ENCODE measurements at regions not wholly inside any gene's neighbourhood (a gene's known extent, or its start where the extent isn't known, plus 50 kb on each side); places are given as distances from the start of the nearest gene placed in this dataset.
A peak's percentile ranks its signal among the peaks of the same experiment; 100 is the strongest.

GRCh38 chr20:7108929-7109328 is 341.4 kb downstream of the BMP2 start:
- no peak for TF ChIP-seq CTCF (IDR thresholded peaks at IDR 0.05)
- no peak for TF ChIP-seq POLR2A (IDR thresholded peaks at IDR 0.05)
- no peak for TF ChIP-seq EP300 (IDR thresholded peaks at IDR 0.05)
- H3K36me3 ChIP-seq = no peaks in the 10 kb centered on the region
- H3K4me1 ChIP-seq = no peaks in the 10 kb centered on the region
- H3K9me3 ChIP-seq = no peaks in the 10 kb centered on the region
- no peak for DNase-seq (ENCODE audit: low spot score in 2 of 2)
- H3K4me3 ChIP-seq = no peak overlapping the region
- no peak overlapping the region for H3K27ac ChIP-seq
- H3K27me3 ChIP-seq = no peaks in the 10 kb centered on the region
- WGBS, 2 donors = 75 to 85% methylated on average over 2 of the region's 2 CpGs

- no peaks in the 10 kb centered on the region for H3K9me3 ChIP-seq
- TF ChIP-seq POLR2A (IDR thresholded peaks at IDR 0.05) (no peak), CTCF (IDR thresholded peaks at IDR 0.05) (peak in 3 of 5 experiments; percentile 16 to 21 (median 18)), EP300 (IDR thresholded peaks at IDR 0.05) (no peak)
- H3K4me3 ChIP-seq = no peak overlapping the region
- H3K36me3 ChIP-seq = no peaks in the 10 kb centered on the region
- no peaks in the 10 kb centered on the region for H3K27me3 ChIP-seq
- no peak overlapping the region for H3K27ac ChIP-seq
- no peaks in the 10 kb centered on the region for H3K4me1 ChIP-seq
- peak in 1 of 2 donors; percentile 5 for DNase-seq (ENCODE audit: low spot score in 2 of 2)
- 44% methylated on average over 14 of the region's 14 CpGs for WGBS, 2 donors
Observed at GRCh38 chr20:7113577-7114466, 346.3 kb downstream of the BMP2 start.

- Histone ChIP-seq H3K4me3 (no peak overlapping the region), H3K36me3 (no peaks in the 10 kb centered on the region), H3K4me1 (no peaks in the 10 kb centered on the region), H3K9me3 (no peaks in the 10 kb centered on the region), H3K27me3 (no peaks in the 10 kb centered on the region), H3K27ac (no peak overlapping the region)
- no peak for DNase-seq (ENCODE audit: low spot score in 2 of 2)
- TF ChIP-seq POLR2A (IDR thresholded peaks at IDR 0.05) = no peak
- TF ChIP-seq EP300 (IDR thresholded peaks at IDR 0.05) = no peak
- no peak for TF ChIP-seq CTCF (IDR thresholded peaks at IDR 0.05)
- 65 to 74% methylated on average over 2 of the region's 2 CpGs for WGBS, 2 donors
Observed at GRCh38 chr20:7123457-7123856, 356.0 kb downstream of the BMP2 start.

- 67 to 69% methylated on average over 3 of the region's 3 CpGs for WGBS, 2 donors
Observed at GRCh38 chr20:7124120-7124519, 356.6 kb downstream of the BMP2 start.

More at GRCh38 chr20:7124120-7124519, 356.6 kb downstream of the BMP2 start:
- H3K9me3 ChIP-seq = no peaks in the 10 kb centered on the region
- H3K27ac ChIP-seq = no peak overlapping the region
- H3K4me1 ChIP-seq = no peaks in the 10 kb centered on the region
- no peak overlapping the region for H3K4me3 ChIP-seq
- no peak for DNase-seq (ENCODE audit: low spot score in 2 of 2)
- no peaks in the 10 kb centered on the region for H3K36me3 ChIP-seq
- no peaks in the 10 kb centered on the region for H3K27me3 ChIP-seq
- no peak for TF ChIP-seq POLR2A (IDR thresholded peaks at IDR 0.05)
- no peak for TF ChIP-seq CTCF (IDR thresholded peaks at IDR 0.05)
- TF ChIP-seq EP300 (IDR thresholded peaks at IDR 0.05) = no peak

Measured in tibial nerve (tissue), 4 donors.